ENCODE measurements at regions not wholly inside any gene's neighbourhood (a gene's known extent, or its start where the extent isn't known, plus 50 kb on each side); places are given as distances from the start of the nearest gene placed in this dataset.

DNA sequence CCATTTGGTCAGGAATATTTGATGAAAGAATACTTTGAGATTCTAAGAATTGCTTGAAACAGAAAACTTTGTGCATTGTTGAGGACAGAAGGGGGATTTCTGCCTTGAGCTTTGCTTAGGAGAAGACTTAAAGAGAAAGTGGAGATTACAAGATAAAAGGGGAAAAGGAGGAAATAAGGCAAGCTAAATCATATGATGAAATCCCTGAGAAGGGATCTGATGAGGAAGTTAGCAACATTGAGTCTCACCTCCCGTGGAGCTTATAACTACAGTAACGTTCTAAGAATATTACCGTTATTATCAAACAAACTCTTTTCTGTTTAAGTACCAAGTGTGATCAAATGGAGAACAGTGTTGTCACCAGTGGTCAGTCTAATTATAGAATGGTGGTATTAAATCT, 414.7 kb upstream of the NAALADL2 start:
- intact Hi-C loops (cut with DNase I), result no loop called here
- ATAC-seq, result no peak
- peaks cover 0 to 20% (median 3%) of the 10 kb centered on the region in 11 donors for H3K9me3 ChIP-seq
- H3K27ac ChIP-seq, result no peak overlapping the region
- TF ChIP-seq, protein P1, sequence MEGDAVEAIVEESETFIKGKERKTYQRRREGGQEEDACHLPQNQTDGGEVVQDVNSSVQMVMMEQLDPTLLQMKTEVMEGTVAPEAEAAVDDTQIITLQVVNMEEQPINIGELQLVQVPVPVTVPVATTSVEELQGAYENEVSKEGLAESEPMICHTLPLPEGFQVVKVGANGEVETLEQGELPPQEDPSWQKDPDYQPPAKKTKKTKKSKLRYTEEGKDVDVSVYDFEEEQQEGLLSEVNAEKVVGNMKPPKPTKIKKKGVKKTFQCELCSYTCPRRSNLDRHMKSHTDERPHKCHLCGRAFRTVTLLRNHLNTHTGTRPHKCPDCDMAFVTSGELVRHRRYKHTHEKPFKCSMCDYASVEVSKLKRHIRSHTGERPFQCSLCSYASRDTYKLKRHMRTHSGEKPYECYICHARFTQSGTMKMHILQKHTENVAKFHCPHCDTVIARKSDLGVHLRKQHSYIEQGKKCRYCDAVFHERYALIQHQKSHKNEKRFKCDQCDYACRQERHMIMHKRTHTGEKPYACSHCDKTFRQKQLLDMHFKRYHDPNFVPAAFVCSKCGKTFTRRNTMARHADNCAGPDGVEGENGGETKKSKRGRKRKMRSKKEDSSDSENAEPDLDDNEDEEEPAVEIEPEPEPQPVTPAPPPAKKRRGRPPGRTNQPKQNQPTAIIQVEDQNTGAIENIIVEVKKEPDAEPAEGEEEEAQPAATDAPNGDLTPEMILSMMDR (IDR thresholded peaks at IDR 0.05), result no peak
- no peaks in the 10 kb centered on the region for H3K36me3 ChIP-seq
- peaks cover 0 to 10% (median 0%) of the 10 kb centered on the region in 7 donors for H3K27me3 ChIP-seq
- no peak for DNase-seq
- WGBS, 2 donors, result 39 to 64% methylated on average over 3 of the region's 3 CpGs
- peaks cover 0 to 28% (median 17%) of the 10 kb centered on the region in 9 donors for H3K4me1 ChIP-seq
- no peak overlapping the region for H3K4me3 ChIP-seq

- intact Hi-C loops (cut with DNase I), result no loop called here
- H3K4me1 ChIP-seq, result peaks cover 0 to 3% (median 0%) of the 10 kb centered on the region in 9 donors
Observed at GRCh38 chr3:174457758-174458157, 401.4 kb upstream of the NAALADL2 start.

DNA sequence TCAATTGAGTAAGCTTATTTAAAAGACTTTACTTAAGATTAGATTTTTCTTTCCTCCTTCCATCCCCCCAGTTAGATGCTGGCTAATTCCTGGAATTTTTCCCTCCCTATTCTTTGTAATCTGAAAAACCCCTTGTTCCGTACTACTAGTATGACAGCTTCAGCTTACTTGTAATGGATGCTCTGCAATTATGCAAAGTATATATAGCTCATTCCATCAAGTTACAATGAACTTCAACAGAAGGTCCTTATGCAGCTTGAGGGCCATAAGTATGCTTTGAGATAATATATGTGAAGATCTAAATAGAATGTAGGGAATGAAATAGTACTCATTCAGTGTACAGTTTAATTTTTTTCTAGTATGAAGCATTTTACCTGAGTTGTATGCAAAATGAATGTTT, 398.3 kb upstream of the NAALADL2 start:
- TF ChIP-seq, protein P1 (IDR thresholded peaks at IDR 0.05), result no peak
- intact Hi-C loops (cut with DNase I), result no loop called here
- ATAC-seq (no peak), DNase-seq (no peak)
- H3K9me3 ChIP-seq, result peaks cover 0 to 18% (median 0%) of the 10 kb centered on the region in 11 donors
- no peak overlapping the region for H3K4me3 ChIP-seq
- peaks cover 0 to 8% (median 0%) of the 10 kb centered on the region in 9 donors for H3K4me1 ChIP-seq
- H3K36me3 ChIP-seq, result no peaks in the 10 kb centered on the region
- no peak overlapping the region for H3K27ac ChIP-seq
- WGBS, 2 donors, result 51 to 56% methylated on average over 1 of the region's 1 CpG
- H3K27me3 ChIP-seq, result no peaks in the 10 kb centered on the region

More at GRCh38 chr3:174457758-174458157, 401.4 kb upstream of the NAALADL2 start:
- no peak for DNase-seq
- no peak for ATAC-seq
- 67 to 77% methylated on average over 5 of the region's 5 CpGs for WGBS, 2 donors
- Histone ChIP-seq H3K27ac (no peak overlapping the region), H3K9me3 (peaks cover 0 to 44% (median 0%) of the 10 kb centered on the region in 11 donors), H3K27me3 (no peaks in the 10 kb centered on the region), H3K36me3 (no peaks in the 10 kb centered on the region), H3K4me3 (no peak overlapping the region)
- TF ChIP-seq, protein P1 (IDR thresholded peaks at IDR 0.05), result no peak

DNA sequence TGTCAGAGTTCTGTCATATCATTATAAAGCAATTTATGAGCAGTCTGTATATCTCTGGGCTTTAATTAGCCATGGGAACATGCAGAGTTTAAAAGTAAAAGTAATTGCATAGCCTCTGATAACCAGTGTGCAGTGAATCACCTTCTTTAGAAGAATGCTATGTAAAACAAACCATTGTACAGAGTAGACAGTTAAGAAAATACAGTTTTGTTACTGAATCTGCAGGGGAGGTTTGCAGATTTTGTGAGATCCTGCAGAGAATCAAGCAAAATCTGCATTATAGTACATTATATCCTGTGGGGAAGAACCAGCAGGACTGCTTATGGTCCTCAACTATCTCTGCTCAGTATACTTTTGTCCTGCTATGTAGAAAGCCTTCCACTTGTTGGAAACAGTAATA, 396.2 kb upstream of the NAALADL2 start:
- peaks cover 0 to 8% (median 0%) of the 10 kb centered on the region in 9 donors for H3K4me1 ChIP-seq
- DNase-seq (no peak), ATAC-seq (no peak)
- no peaks in the 10 kb centered on the region for H3K36me3 ChIP-seq
- H3K9me3 ChIP-seq, result peaks cover 0 to 4% (median 0%) of the 10 kb centered on the region in 11 donors
- H3K27ac ChIP-seq, result no peak overlapping the region
- H3K27me3 ChIP-seq, result no peaks in the 10 kb centered on the region
- intact Hi-C loops (cut with DNase I), result no loop called here
- TF ChIP-seq, protein P1 (IDR thresholded peaks at IDR 0.05), result no peak
- no peak overlapping the region for H3K4me3 ChIP-seq

All from heart right ventricle (tissue), 16 donors.